ENCODE measurements at regions not wholly inside any gene's neighbourhood (a gene's known extent, or its start where the extent isn't known, plus 50 kb on each side); places are given as distances from the start of the nearest gene placed in this dataset.

GRCh38 chr4:14131335-14131734 is 503.8 kb upstream of the BOD1L1 start:
- TF ChIP-seq, protein P1, sequence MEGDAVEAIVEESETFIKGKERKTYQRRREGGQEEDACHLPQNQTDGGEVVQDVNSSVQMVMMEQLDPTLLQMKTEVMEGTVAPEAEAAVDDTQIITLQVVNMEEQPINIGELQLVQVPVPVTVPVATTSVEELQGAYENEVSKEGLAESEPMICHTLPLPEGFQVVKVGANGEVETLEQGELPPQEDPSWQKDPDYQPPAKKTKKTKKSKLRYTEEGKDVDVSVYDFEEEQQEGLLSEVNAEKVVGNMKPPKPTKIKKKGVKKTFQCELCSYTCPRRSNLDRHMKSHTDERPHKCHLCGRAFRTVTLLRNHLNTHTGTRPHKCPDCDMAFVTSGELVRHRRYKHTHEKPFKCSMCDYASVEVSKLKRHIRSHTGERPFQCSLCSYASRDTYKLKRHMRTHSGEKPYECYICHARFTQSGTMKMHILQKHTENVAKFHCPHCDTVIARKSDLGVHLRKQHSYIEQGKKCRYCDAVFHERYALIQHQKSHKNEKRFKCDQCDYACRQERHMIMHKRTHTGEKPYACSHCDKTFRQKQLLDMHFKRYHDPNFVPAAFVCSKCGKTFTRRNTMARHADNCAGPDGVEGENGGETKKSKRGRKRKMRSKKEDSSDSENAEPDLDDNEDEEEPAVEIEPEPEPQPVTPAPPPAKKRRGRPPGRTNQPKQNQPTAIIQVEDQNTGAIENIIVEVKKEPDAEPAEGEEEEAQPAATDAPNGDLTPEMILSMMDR (IDR thresholded peaks at IDR 0.05) = no peak
- no peak for TF ChIP-seq EZH2 (IDR thresholded peaks at IDR 0.05)
